Lower lobe of right lung (tissue), 2 donors: ENCODE measurements at regions not wholly inside any gene's neighbourhood (a gene's known extent, or its start where the extent isn't known, plus 50 kb on each side); places are given as distances from the start of the nearest gene placed in this dataset.
"Not testable (repeated sequence)": the region's sequence is repeated elsewhere in the genome, so short reads cannot be mapped to it uniquely, and the experiment has no call there.

ENCODE experiments used
- ATAC-seq, 2 donors: fragments of 200-7000 bp; cut with Tn5 transposase; one replicate each; pipeline ENCODE4 v1.9.1; 2020 to 2022; ENCODE audit warnings: mild to moderate bottlenecking in 2 of 2, moderate library complexity in 2 of 2
- DNase-seq: peaks from one replicate; pipeline ENCODE4 v3.0.0-alpha.2; 2020
- H3K27ac ChIP-seq: fragments of 200-600 bp; one replicate; pipeline ENCODE4 v1.8.0; 2022
- H3K27me3 ChIP-seq: fragments of 200-600 bp; one replicate; pipeline ENCODE4 v1.8.0; 2022; ENCODE audit warnings: low read depth
- H3K36me3 ChIP-seq: fragments of 200-600 bp; one replicate; pipeline ENCODE4 v1.8.0; 2022; ENCODE audit warnings: mild to moderate bottlenecking
- H3K4me1 ChIP-seq: fragments of 200-600 bp; one replicate; pipeline ENCODE4 v1.8.0; 2022
- H3K4me3 ChIP-seq: fragments of 200-600 bp; one replicate; pipeline ENCODE4 v1.8.0; 2022; ENCODE audit warnings: mild to moderate bottlenecking
- H3K9me3 ChIP-seq: fragments of 200-600 bp; one replicate; pipeline ENCODE4 v1.8.0; 2022
- intact Hi-C: fragments of 100-400 bp; cut with DNase I; formaldehyde crosslinking; loops from one replicate; pipeline ENCODE4 v1.11.0; 2022
- TF ChIP-seq, protein P1 (sequence below): fragments of 200-600 bp; IDR thresholded peaks from one replicate; pipeline ENCODE4 v1.8.0; 2022; ENCODE audit warnings: antibody characterized with exemption, mild to moderate bottlenecking
- donor health status: DM: no; HTN: yes; CAD: no; lungs with severe emphysema.

DNA sequence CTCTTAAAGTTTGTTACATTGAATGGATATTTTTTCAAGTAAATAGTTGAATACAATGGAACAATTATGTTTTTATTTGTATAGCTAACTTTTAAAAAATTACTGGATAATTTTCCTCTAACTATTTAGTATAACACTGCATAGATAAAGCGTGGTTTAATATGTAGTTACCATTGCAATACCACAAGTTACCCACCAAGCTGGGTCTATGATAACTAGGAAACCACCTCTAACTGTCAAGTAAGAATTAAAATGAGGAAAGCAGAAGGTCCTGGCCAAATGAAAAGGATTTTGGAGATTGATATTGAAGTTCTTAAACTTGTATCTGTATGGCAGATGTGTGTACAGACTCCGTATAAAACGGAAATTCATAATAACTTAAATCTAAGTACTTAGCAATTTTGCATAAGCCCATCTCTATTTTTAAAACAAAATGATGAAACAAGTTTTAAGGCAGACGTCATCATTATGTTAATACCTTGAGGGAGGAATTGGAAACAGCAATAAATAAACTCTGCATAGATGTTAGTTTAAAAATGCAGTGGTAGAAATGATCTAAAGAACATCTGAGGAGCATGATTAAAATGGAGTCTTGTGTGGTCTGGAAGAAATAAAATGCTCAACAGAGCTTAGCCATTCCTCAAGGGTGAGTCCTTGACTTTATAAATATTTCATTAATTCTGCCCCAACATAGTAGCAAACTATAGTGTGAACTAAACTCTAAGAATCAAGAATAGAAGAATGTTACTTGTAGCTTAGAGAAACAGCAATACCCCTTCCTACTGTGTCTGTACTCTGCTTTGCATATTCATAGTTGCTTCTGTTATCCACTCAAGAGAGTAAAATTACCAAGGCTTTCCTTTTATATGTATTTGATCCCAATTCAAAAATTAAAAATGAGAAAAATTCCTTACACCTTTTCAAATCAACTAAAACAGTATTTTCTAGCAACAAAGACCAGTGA, 206.4 kb upstream of the FERD3L start:
- Histone ChIP-seq H3K4me3 (no peak overlapping the region), H3K36me3 (no peaks in the 10 kb centered on the region), H3K27me3 (no peaks in the 10 kb centered on the region), H3K4me1 (no peaks in the 10 kb centered on the region), H3K9me3 (no peaks in the 10 kb centered on the region), H3K27ac (no peak overlapping the region)
- DNase-seq: no peak
- TF ChIP-seq, protein P1, sequence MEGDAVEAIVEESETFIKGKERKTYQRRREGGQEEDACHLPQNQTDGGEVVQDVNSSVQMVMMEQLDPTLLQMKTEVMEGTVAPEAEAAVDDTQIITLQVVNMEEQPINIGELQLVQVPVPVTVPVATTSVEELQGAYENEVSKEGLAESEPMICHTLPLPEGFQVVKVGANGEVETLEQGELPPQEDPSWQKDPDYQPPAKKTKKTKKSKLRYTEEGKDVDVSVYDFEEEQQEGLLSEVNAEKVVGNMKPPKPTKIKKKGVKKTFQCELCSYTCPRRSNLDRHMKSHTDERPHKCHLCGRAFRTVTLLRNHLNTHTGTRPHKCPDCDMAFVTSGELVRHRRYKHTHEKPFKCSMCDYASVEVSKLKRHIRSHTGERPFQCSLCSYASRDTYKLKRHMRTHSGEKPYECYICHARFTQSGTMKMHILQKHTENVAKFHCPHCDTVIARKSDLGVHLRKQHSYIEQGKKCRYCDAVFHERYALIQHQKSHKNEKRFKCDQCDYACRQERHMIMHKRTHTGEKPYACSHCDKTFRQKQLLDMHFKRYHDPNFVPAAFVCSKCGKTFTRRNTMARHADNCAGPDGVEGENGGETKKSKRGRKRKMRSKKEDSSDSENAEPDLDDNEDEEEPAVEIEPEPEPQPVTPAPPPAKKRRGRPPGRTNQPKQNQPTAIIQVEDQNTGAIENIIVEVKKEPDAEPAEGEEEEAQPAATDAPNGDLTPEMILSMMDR: no peak
- ATAC-seq: no peak
- intact Hi-C loops: no loop called here

DNA sequence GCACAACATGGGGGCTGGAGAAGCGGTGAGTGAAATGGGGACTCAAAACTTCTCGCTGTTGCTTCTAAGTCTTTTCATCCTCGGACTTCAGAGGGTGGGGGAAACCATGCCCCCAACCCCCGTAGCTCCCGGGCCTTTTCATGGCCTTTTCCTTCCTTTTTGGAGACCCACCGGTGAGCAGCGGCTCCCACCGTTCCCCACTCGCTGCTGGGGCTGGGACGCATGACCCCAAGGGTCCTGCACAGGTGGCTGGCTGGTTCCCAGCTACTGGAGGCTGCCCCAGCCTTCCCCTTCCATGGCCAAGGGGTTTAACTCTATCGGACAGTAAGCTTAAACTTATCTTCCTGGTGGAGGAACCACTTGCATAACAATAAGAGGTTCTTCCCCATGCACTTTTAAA, 194.3 kb upstream of the FERD3L start:
- TF ChIP-seq, protein P1: no peak
- H3K4me3 ChIP-seq: no peak overlapping the region
- intact Hi-C loops: no loop called here
- no peaks in the 10 kb centered on the region for H3K9me3 ChIP-seq
- DNase-seq (no peak), ATAC-seq (no peak)
- no peaks in the 10 kb centered on the region for H3K36me3 ChIP-seq
- no peak overlapping the region for H3K27ac ChIP-seq
- no peaks in the 10 kb centered on the region for H3K4me1 ChIP-seq
- no peaks in the 10 kb centered on the region for H3K27me3 ChIP-seq

DNA sequence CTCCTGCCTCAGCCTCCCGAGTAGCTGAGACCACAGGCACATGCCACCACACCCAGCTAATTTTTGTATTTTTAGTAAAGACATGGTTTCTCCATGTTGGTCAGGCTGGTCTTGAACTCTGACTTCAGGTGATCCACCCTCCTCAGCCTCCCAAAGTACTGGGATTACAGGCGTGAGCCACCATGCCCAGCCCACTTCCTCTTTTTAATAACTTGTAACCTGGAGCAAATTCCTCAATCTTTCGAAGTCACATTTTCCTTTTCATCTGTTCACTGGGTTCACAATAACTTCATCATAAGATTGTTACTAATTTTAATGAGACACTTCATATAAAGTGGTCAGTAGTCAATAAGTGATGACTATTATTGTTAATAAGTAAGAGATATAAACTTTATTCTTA, 193.3 kb upstream of the FERD3L start:
- ATAC-seq, H3K4me3 ChIP-seq, H3K27ac ChIP-seq, H3K27me3 ChIP-seq, intact Hi-C loops, H3K4me1 ChIP-seq, H3K9me3 ChIP-seq, DNase-seq, H3K36me3 ChIP-seq: not testable (repeated sequence)

DNA sequence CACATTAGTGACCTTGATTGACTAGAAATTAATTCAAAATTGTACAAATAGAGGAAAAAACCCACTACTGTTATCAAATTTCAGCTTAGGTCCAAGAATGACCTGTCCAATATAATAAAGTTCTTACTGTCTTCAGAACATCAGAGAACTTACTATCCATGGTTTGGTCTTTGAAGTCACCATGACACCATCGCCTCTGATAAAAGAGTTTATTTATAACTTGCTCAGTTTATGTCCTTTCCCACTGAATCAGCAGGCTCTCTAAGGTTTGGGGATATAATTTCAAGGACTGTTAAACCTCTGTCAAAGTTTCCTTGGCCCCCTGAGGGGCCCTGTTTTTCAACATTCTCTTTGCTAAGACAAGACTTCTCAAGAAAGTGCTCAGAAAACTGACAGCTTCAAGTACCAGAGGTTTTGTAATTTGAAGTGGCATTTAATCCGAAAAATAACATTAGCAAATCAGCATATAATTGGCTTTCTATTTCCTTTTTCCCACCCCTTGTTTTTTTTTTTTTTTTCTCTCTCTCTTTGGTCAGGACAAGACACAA, 191.7 kb upstream of the FERD3L start:
- DNase-seq (no peak), ATAC-seq (no peak)
- intact Hi-C loops: no loop called here
- H3K27me3 ChIP-seq: no peaks in the 10 kb centered on the region
- H3K27ac ChIP-seq: no peak overlapping the region
- no peak overlapping the region for H3K4me3 ChIP-seq
- no peaks in the 10 kb centered on the region for H3K4me1 ChIP-seq
- no peaks in the 10 kb centered on the region for H3K36me3 ChIP-seq
- TF ChIP-seq, protein P1: no peak
- H3K9me3 ChIP-seq: no peaks in the 10 kb centered on the region

DNA sequence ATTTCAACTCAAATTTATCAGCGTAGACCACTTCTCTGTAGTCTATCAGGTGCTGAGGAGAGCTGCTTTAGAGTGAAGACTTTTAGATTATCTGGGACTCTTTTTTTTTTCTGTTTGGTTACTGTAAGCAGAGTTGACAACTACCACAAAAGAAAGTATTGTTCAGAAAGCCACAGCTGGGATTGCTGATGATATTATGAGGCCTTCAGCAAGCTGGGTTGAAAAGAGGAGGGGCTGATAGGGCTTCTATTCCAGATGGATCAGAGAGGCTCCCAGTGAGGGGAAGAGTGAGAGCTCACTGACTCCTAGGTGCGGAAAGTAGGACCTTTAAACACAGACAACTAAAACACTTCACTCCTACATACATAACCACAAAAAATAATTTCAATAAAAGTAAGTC, 188.5 kb upstream of the FERD3L start:
- Histone ChIP-seq H3K9me3 (no peaks in the 10 kb centered on the region), H3K4me3 (no peak overlapping the region), H3K27me3 (no peaks in the 10 kb centered on the region), H3K36me3 (no peaks in the 10 kb centered on the region), H3K27ac (no peak overlapping the region), H3K4me1 (no peaks in the 10 kb centered on the region)
- ATAC-seq: no peak
- no peak for DNase-seq
- TF ChIP-seq, protein P1: no peak
- intact Hi-C loops: no loop called here

DNA sequence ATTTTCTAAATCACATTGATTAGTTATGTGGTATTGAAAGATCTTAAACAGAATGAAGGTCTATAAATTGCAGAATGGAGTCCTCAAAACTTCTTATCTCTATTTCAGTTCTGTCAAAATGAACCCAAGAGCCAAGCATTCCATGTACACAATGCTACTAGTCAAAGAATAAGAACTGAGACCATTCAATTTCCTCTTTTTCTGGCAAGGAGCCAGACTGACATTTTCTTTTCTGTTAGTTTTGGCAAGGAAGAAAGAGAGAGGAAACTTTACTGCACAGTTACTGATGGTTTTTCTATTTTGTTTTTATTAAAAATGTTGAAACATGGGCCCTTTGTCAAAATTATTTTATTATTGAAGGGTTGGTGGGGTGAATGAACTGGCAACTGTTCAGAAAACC, 181.8 kb upstream of the FERD3L start:
- H3K4me1 ChIP-seq: no peaks in the 10 kb centered on the region
- no peak overlapping the region for H3K27ac ChIP-seq
- no peak overlapping the region for H3K4me3 ChIP-seq
- ATAC-seq (no peak), DNase-seq (no peak)
- no peaks in the 10 kb centered on the region for H3K9me3 ChIP-seq
- H3K27me3 ChIP-seq: no peaks in the 10 kb centered on the region
- TF ChIP-seq, protein P1: no peak
- H3K36me3 ChIP-seq: no peaks in the 10 kb centered on the region
- intact Hi-C loops: no loop called here
